ENCODE measurements at regions not wholly inside any gene's neighbourhood (a gene's known extent, or its start where the extent isn't known, plus 50 kb on each side); places are given as distances from the start of the nearest gene placed in this dataset.

DNA sequence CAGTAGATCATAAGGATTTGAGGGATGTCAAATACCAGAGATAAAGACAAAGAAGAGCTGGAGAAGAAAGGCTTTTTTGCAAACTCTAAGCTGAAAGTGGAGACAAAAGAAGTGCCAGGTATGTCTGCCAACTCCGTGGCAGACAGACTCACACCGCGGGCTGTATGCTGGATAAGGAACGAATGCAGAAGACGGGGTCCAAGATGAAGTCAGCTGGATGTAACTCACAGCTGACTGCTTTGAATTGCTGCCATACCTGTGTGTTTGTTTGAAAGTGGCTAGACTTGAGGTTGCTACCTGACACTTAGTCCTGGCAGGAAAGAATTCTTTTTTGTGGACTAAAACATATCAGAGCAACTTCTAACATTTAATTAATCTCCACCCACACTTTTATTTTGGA is 398.8 kb downstream of the DLEU7 start:
- TF ChIP-seq POLR2AphosphoS5 (IDR thresholded peaks at IDR 0.05; ENCODE audit: insufficient read depth in 1 of 2, low read depth in 1 of 2) = no peak
- TF ChIP-seq, protein P1, sequence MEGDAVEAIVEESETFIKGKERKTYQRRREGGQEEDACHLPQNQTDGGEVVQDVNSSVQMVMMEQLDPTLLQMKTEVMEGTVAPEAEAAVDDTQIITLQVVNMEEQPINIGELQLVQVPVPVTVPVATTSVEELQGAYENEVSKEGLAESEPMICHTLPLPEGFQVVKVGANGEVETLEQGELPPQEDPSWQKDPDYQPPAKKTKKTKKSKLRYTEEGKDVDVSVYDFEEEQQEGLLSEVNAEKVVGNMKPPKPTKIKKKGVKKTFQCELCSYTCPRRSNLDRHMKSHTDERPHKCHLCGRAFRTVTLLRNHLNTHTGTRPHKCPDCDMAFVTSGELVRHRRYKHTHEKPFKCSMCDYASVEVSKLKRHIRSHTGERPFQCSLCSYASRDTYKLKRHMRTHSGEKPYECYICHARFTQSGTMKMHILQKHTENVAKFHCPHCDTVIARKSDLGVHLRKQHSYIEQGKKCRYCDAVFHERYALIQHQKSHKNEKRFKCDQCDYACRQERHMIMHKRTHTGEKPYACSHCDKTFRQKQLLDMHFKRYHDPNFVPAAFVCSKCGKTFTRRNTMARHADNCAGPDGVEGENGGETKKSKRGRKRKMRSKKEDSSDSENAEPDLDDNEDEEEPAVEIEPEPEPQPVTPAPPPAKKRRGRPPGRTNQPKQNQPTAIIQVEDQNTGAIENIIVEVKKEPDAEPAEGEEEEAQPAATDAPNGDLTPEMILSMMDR (IDR thresholded peaks at IDR 0.05) = no peak
- TF ChIP-seq POLR2A (IDR thresholded peaks at IDR 0.05) = no peak

All from vagina (tissue), 2 donors.